GM20000 (cell line): ENCODE measurements at regions not wholly inside any gene's neighbourhood (a gene's known extent, or its start where the extent isn't known, plus 50 kb on each side); places are given as distances from the start of the nearest gene placed in this dataset.
"Not testable (repeated sequence)": the region's sequence is repeated elsewhere in the genome, so short reads cannot be mapped to it uniquely, and the experiment has no call there.

Source experiments
- DNase-seq: peaks from one replicate; pipeline ENCODE4 v3.0.0; 2012; ENCODE audit warnings: low spot score
- TF ChIP-seq, protein P1 (sequence below): IDR thresholded peaks from 2 replicates; pipeline ENCODE4 v1.5.1; 2012; ENCODE audit warnings: mild to moderate bottlenecking, control low read depth; ENCODE audit errors: extremely low read depth, missing control alignments

- no peak for DNase-seq
- TF ChIP-seq, protein P1, sequence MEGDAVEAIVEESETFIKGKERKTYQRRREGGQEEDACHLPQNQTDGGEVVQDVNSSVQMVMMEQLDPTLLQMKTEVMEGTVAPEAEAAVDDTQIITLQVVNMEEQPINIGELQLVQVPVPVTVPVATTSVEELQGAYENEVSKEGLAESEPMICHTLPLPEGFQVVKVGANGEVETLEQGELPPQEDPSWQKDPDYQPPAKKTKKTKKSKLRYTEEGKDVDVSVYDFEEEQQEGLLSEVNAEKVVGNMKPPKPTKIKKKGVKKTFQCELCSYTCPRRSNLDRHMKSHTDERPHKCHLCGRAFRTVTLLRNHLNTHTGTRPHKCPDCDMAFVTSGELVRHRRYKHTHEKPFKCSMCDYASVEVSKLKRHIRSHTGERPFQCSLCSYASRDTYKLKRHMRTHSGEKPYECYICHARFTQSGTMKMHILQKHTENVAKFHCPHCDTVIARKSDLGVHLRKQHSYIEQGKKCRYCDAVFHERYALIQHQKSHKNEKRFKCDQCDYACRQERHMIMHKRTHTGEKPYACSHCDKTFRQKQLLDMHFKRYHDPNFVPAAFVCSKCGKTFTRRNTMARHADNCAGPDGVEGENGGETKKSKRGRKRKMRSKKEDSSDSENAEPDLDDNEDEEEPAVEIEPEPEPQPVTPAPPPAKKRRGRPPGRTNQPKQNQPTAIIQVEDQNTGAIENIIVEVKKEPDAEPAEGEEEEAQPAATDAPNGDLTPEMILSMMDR = no peak
These were observed 71.3 kb upstream of the TBL1X start for GRCh38 chrX:9393571-9393970.

- TF ChIP-seq, protein P1 = no peak
- no peak for DNase-seq
These were observed 70.6 kb upstream of the TBL1X start for GRCh38 chrX:9394212-9394611.

GRCh38 chrX:9396930-9397329, 67.9 kb upstream of the TBL1X start:
- no peak for DNase-seq
- TF ChIP-seq, protein P1 = no peak

DNA sequence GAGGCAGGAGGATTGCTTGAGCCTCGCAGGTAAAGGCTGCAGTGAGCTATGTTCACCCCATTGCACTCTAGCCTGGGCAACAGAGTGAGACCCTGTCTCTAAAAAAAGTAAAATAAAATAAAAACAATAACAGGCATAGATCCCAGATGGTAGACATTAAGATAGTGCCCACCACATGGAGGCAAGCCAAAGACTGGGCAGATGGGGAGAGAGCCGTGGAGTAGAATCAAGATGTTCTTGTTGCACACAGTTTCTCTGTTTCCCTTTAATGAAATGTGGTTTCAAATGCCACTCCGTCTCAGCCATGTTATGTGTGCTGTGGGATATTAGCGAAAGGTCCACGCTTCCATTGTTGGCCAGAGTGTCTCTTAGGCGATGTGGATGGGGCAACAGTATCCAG, 63.8 kb upstream of the TBL1X start:
- TF ChIP-seq, protein P1 = no peak
- no peak for DNase-seq

DNA sequence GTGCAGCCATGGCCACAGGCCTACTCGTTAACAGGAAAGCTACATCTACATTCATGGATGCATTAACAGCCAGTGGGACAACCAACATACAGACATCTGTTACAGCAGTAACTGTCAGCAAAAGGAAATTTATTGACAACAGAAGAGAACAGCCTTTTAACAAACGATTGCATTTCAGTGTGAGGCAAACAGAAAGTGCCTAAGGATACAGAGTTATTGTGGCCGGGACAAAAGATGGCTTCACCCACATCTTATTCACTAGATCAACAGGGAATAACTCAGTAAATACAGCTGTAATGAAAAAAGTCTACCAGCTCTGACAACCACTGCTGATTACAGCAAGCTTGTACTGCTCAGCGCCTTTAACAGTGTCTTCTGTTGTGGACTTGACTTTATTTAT, 61.5 kb upstream of the TBL1X start:
- TF ChIP-seq, protein P1 = no peak
- DNase-seq = no peak

DNA sequence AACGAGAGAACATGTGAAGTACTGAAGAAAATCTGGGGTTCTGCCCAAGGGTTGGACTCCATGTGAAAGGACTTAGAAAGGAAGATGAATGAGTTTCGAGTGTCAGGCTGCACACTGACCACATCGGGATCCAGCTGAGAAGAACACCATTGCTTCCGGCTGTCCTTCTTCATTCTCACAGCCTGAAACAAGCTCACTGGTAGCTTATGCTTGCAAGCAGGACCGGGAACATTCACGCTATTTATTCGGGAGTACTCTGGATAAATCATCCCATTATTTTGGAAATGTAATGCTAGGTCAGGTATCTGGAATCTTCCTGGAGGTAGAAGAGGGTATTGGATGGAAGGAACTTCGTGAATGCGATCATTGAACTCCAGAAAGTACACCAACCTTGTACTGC, 59.2 kb upstream of the TBL1X start:
- not testable (repeated sequence) for DNase-seq

DNA sequence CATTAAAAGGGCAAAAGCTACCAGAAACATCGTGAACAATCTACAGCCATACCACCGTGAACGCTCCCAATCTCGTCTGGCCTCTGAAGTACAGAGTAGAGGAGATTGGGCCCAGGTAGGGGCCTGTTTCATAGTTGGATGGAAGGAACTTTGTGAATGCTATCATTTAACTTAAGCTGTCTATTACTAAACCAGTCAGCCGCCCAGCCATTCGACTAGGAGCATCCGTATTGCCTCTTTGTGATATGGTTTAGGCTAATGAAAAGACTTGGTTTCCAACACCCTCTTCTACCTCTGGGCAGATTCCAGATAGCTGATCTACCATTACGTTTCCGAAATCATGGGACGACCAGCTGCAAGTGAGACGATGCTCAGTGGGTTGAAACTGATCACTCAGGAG, 54.0 kb upstream of the TBL1X start:
- not testable (repeated sequence) for DNase-seq

DNA sequence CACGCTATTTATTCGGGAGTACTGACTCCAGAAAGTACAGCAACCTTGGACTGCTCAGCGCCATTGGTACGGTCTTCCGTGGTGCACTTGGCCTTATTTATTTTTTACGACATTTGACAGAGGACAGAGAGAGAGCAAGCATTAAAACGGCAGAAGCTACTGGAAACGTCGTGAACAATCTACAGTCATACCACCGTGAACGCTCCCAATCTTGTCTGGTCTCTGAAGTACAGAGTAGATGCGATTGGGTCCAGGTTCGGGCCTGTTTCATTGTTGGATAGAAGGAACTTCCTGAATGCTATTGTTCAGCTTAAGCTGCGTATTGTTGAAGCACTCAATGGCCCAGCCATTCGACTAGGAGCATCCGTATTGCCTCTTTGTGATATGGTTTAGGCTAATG, 53.2 kb upstream of the TBL1X start:
- DNase-seq = not testable (repeated sequence)

- TF ChIP-seq, protein P1 = no peak
These were observed 50.4 kb upstream of the TBL1X start for GRCh38 chrX:9414416-9414815.

More at GRCh38 chrX:9414416-9414815, 50.4 kb upstream of the TBL1X start:
- DNase-seq = no peak
